ENCODE measurements at regions not wholly inside any gene's neighbourhood (a gene's known extent, or its start where the extent isn't known, plus 50 kb on each side); places are given as distances from the start of the nearest gene placed in this dataset.

- intact Hi-C loops (cut with DNase I): no loop called here
- no peak overlapping the region for H3K27ac ChIP-seq
- no peak overlapping the region for H3K4me3 ChIP-seq
- H3K9me3 ChIP-seq: no peaks in the 10 kb centered on the region
- H3K4me1 ChIP-seq (replicated peaks): no peaks in the 10 kb centered on the region
- WGBS: 64% methylated on average over 2 of the region's 2 CpGs
- H3K27me3 ChIP-seq (replicated peaks; ENCODE audit: insufficient read depth): no peaks in the 10 kb centered on the region
- no peaks in the 10 kb centered on the region for H3K36me3 ChIP-seq
- no peak for DNase-seq (ENCODE audit: low spot score)
- TF ChIP-seq CTCF (IDR thresholded peaks at IDR 0.05) (no peak), POLR2AphosphoS5 (IDR thresholded peaks at IDR 0.05) (no peak), POLR2A (IDR thresholded peaks at IDR 0.05) (no peak)
These were observed 537.1 kb upstream of the EEF2KMT start for GRCh38 chr16:5634666-5635180.

GRCh38 chr16:5633845-5634440, 536.3 kb upstream of the EEF2KMT start:
- H3K9me3 ChIP-seq: no peaks in the 10 kb centered on the region
- WGBS: 29% methylated on average over 5 of the region's 5 CpGs
- H3K27me3 ChIP-seq (replicated peaks; ENCODE audit: insufficient read depth): no peaks in the 10 kb centered on the region
- H3K4me1 ChIP-seq (replicated peaks): no peaks in the 10 kb centered on the region
- H3K27ac ChIP-seq: no peak overlapping the region
- no peaks in the 10 kb centered on the region for H3K36me3 ChIP-seq
- DNase-seq (ENCODE audit: low spot score): no peak
- H3K4me3 ChIP-seq: no peak overlapping the region
- intact Hi-C loops (cut with DNase I): no loop called here
- TF ChIP-seq POLR2AphosphoS5 (IDR thresholded peaks at IDR 0.05): no peak
- no peak for TF ChIP-seq POLR2A (IDR thresholded peaks at IDR 0.05)
- TF ChIP-seq CTCF (IDR thresholded peaks at IDR 0.05): no peak

- DNase-seq (ENCODE audit: low spot score): no peak
- Histone ChIP-seq H3K9me3 (no peaks in the 10 kb centered on the region), H3K27ac (no peak overlapping the region), H3K4me1 (replicated peaks) (no peaks in the 10 kb centered on the region), H3K4me3 (no peak overlapping the region), H3K27me3 (replicated peaks; ENCODE audit: insufficient read depth) (no peaks in the 10 kb centered on the region), H3K36me3 (no peaks in the 10 kb centered on the region)
- WGBS: 69% methylated on average over 9 of the region's 9 CpGs
- no peak for TF ChIP-seq CTCF (IDR thresholded peaks at IDR 0.05)
- no peak for TF ChIP-seq POLR2AphosphoS5 (IDR thresholded peaks at IDR 0.05)
- TF ChIP-seq POLR2A (IDR thresholded peaks at IDR 0.05): no peak
- intact Hi-C loops (cut with DNase I): no loop called here
These were observed 524.8 kb upstream of the EEF2KMT start for GRCh38 chr16:5622234-5622884.

GRCh38 chr16:5621826-5622225, 524.2 kb upstream of the EEF2KMT start:
- intact Hi-C loops (cut with DNase I): no loop called here
- H3K4me3 ChIP-seq: no peak overlapping the region
- no peaks in the 10 kb centered on the region for H3K27me3 ChIP-seq (replicated peaks; ENCODE audit: insufficient read depth)
- 24% methylated on average over 4 of the region's 4 CpGs for WGBS
- H3K36me3 ChIP-seq: no peaks in the 10 kb centered on the region
- no peaks in the 10 kb centered on the region for H3K4me1 ChIP-seq (replicated peaks)
- TF ChIP-seq CTCF (IDR thresholded peaks at IDR 0.05): no peak
- no peak for TF ChIP-seq POLR2AphosphoS5 (IDR thresholded peaks at IDR 0.05)
- TF ChIP-seq POLR2A (IDR thresholded peaks at IDR 0.05): no peak
- DNase-seq (ENCODE audit: low spot score): no peak
- no peak overlapping the region for H3K27ac ChIP-seq
- H3K9me3 ChIP-seq: no peaks in the 10 kb centered on the region

- TF ChIP-seq POLR2A (IDR thresholded peaks at IDR 0.05): no peak
- TF ChIP-seq CTCF (IDR thresholded peaks at IDR 0.05): no peak
- TF ChIP-seq POLR2AphosphoS5 (IDR thresholded peaks at IDR 0.05): no peak
- 44% methylated on average over 8 of the region's 8 CpGs for WGBS
- no peaks in the 10 kb centered on the region for H3K4me1 ChIP-seq (replicated peaks)
- H3K9me3 ChIP-seq: no peaks in the 10 kb centered on the region
- H3K4me3 ChIP-seq: no peak overlapping the region
- H3K27ac ChIP-seq: no peak overlapping the region
- DNase-seq (ENCODE audit: low spot score): no peak
- H3K36me3 ChIP-seq: no peaks in the 10 kb centered on the region
- H3K27me3 ChIP-seq (replicated peaks; ENCODE audit: insufficient read depth): no peaks in the 10 kb centered on the region
- intact Hi-C loops (cut with DNase I): no loop called here
These were observed 521.7 kb upstream of the EEF2KMT start for GRCh38 chr16:5619304-5619703.
